ENCODE measurements at regions not wholly inside any gene's neighbourhood (a gene's known extent, or its start where the extent isn't known, plus 50 kb on each side); places are given as distances from the start of the nearest gene placed in this dataset.

GRCh38 chr11:80365076-80365725 lies 924.4 kb upstream of the TENM4 start:
- TF ChIP-seq CTCF (IDR thresholded peaks at IDR 0.05), result no peak

- no peak for TF ChIP-seq CTCF (IDR thresholded peaks at IDR 0.05)
These were observed 921.9 kb upstream of the TENM4 start for GRCh38 chr11:80362563-80363340.

GRCh38 chr11:80355251-80355650 lies 914.4 kb upstream of the TENM4 start:
- TF ChIP-seq CTCF (IDR thresholded peaks at IDR 0.05), result no peak

- no peak for TF ChIP-seq CTCF (IDR thresholded peaks at IDR 0.05)
These were observed 909.7 kb upstream of the TENM4 start for GRCh38 chr11:80350541-80350940.

GRCh38 chr11:80349997-80350396 lies 909.2 kb upstream of the TENM4 start:
- no peak for TF ChIP-seq CTCF (IDR thresholded peaks at IDR 0.05)

GRCh38 chr11:80346353-80347059 lies 905.7 kb upstream of the TENM4 start:
- TF ChIP-seq CTCF (IDR thresholded peaks at IDR 0.05), result no peak

- TF ChIP-seq CTCF (IDR thresholded peaks at IDR 0.05), result no peak
These were observed 902.6 kb upstream of the TENM4 start for GRCh38 chr11:80343436-80343835.
